HG02884 (cell line): ENCODE measurements at regions not wholly inside any gene's neighbourhood (a gene's known extent, or its start where the extent isn't known, plus 50 kb on each side); places are given as distances from the start of the nearest gene placed in this dataset.
"Not testable (repeated sequence)": the region's sequence is repeated elsewhere in the genome, so short reads cannot be mapped to it uniquely, and the experiment has no call there.

Experiments used
- ATAC-seq: cut with Tn5 transposase; IDR thresholded peaks from one replicate; pipeline ENCODE4 v1.9.1; 2021; ENCODE audit warnings: mild to moderate bottlenecking, moderate library complexity; ENCODE audit not compliant: unreplicated experiment

DNA sequence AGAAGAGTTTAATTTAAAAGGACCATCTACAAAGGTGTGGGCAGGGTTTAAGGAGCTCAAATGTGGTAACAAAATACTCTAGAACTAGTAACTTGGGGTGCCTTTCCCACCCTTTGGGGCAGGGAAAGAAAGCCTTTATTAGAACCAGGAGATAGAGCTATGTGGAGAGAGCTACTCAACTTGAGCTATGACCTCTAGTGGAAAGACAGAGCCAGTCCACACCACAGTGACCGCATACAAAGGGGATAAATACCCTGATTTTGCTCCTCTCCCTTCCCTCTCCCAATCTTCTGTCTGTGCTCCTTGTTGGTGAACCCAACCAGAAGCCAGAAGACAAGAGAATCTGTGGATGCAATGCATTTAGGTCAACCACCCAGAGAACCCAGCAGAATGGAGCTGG lies 54.4 kb upstream of the JAK1 start:
- ATAC-seq = no peak

DNA sequence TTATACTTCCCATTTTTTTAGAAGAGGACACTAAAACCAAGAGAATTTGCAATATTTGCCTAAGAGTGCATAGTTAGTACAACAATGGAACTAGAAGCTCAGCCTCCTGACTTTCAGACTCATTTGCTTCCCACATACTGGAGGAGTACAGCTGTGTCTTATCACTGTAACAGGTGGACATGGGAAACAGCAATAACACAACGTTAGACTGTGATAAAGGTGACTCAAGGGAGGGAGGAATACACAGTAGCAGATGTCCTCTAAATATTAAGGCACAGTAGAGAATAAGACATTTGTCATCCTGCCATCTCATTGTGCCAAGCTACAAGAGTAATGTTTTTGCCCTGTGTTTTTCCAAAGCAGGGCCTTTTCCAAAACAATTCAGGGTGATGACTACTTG lies 55.4 kb upstream of the JAK1 start:
- no peak for ATAC-seq

- no peak for ATAC-seq
Observed at GRCh38 chr1:65022216-65022615, 55.9 kb upstream of the JAK1 start.

- no peak for ATAC-seq
Observed at GRCh38 chr1:65025794-65026193, 59.4 kb upstream of the JAK1 start.

GRCh38 chr1:65026235-65026634 lies 59.9 kb upstream of the JAK1 start:
- no peak for ATAC-seq

DNA sequence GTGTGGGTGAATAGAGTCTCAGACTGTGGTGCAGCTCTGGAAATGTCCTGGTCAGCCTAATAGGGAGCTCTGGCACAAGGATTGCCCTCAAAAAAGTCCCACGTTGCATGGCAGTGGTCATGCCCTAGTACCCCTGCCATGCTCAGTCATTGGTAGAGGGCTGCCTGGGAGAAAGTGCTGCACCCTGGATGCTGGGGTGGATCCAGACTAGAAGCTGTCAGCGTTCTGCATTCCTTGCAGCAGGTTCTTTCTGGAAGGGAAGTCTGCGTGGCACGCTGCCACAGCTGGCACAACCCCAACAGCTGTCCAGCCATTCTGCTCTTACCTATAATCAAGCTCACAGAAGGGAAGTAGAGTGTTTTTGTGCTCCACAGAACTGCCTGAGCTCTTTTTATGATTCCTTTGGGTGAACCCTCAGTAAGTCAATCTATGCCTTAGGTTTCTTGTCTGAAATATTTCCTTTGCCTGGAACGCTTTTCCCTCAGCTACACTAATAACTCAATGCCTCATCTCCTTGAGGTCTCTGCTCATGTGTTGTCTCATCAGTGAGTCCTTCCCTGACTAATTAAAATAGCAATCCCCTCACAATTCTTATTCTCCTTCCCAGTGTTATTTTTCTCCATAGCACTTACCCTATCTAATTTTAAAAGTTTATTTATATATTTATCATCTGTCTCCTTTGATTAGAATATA lies 61.5 kb upstream of the JAK1 start:
- ATAC-seq = no peak

DNA sequence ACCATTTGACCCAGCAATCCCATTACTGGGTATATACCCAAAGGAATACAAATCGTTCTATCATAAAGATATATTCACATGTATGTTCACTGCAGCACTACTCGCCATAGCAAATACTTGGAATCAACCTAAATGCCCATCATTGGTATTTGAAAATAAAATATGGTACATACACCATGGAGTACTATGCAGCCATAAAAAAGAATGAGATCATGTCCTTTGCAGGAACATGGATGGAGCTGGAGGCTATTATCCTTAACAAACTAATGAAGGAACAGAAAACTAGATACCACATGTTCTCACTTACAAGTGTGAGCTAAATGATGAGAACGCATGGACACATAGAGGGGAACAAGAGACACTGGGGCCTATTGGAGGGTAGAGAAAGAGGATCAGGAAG lies 63.1 kb upstream of the JAK1 start:
- not testable (repeated sequence) for ATAC-seq

DNA sequence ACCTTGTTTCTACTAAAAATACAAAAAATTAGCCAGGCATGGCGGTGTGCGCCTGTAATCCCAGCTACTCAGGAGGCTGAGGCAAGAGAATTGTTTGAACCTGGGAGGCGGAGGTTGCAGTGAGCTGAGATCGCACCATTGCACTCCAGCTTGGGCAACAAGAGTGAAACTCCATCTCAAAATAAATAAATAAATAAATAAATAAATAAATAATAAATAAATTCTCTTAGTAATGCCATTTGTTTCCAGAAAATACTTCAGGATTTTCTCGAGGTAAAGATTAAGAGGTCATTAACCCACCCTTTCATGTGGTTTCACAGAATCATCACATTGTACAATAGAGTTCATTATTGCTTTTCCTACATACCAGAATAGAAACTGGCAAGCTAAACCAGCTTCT lies 68.5 kb upstream of the JAK1 start:
- ATAC-seq = not testable (repeated sequence)

DNA sequence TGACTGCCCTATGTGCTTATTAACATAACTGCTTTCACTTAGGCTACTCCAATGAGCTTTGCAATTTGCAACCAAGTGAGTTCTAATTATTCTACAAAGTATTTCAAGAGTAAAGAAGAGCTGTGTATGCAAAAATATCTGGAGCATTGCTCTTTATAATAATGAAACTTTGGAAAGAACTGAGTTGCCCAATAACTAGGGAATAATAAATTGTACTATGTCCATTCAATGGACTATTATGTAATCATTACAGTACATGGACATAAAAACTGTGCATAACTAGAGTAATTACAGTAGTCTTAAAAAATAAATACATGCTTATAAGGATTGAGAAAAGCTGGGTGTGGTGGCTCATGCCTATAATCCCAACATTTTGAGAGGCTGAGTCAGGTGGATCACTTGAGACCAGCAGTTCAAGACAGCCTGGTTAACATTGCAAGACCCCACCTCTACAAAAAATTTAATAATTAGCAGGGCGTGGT lies 70.3 kb upstream of the JAK1 start:
- ATAC-seq = no peak

DNA sequence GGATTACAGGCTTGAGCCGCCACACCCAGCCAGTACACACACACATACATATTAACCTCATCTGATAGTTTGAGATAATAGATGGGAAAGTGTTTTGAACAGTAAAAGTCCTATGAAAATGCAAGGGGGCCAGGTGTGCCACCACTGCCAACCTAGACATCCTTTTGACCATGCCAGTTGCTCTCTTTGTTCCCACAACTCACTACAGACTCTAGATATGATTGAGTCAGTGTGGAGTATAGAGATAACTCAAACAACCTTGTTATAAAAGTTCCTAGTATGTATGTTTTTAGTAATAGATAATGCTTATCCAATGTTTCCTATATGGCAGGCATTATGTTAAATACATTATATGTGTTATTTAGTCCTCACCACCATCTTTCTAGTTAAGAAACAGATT lies 72.7 kb upstream of the JAK1 start:
- ATAC-seq = no peak

DNA sequence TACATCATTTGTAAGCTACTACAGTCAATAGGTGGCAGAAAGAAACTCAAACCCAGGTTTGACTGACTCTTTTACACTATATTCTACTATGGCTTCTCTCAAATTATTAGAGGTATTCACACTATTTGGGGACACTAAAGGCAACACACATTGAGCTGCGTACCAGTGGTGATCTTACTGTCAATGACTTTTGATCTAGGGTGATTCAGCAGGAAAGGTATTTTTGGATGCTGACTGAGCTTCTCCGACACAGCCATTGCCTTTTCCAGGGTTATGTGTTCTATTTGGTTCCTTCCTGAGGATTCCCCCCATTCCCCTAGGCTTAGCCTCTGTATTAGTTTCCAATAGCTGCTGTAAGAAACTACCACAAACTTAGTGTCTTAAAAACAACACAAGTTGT lies 73.2 kb upstream of the JAK1 start:
- no peak for ATAC-seq

- ATAC-seq = no peak
Observed at GRCh38 chr1:65042467-65042866, 76.1 kb upstream of the JAK1 start.

- no peak for ATAC-seq
Observed at GRCh38 chr1:65044411-65044810, 78.1 kb upstream of the JAK1 start.

- no peak for ATAC-seq
Observed at GRCh38 chr1:65045022-65045817, 78.9 kb upstream of the JAK1 start.

GRCh38 chr1:65048335-65048734 lies 82.0 kb upstream of the JAK1 start:
- ATAC-seq = no peak

GRCh38 chr1:65049941-65050713 lies 83.8 kb upstream of the JAK1 start:
- ATAC-seq = no peak

GRCh38 chr1:65050735-65051134 lies 84.4 kb upstream of the JAK1 start:
- ATAC-seq = no peak

DNA sequence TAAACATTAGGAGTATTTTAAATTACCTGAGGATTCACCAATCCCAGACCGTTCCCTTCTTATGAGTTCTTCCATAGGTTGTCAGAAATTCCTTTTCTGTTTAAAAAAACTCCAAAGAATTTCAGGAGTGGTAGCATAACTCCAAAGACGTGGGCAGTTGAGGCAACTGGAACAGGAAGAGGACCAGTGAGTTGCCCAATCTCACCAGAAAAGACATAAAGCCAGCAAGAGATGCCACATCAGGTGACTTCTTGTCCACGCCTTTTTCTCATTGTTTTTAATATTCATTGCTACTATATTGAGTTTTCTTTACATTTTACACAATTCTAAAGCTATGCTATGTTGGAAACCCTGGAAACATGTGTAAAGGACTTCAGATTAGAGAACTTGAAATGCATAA lies 88.1 kb upstream of the JAK1 start:
- no peak for ATAC-seq

GRCh38 chr1:65055747-65056146 lies 89.4 kb upstream of the JAK1 start:
- ATAC-seq = no peak

DNA sequence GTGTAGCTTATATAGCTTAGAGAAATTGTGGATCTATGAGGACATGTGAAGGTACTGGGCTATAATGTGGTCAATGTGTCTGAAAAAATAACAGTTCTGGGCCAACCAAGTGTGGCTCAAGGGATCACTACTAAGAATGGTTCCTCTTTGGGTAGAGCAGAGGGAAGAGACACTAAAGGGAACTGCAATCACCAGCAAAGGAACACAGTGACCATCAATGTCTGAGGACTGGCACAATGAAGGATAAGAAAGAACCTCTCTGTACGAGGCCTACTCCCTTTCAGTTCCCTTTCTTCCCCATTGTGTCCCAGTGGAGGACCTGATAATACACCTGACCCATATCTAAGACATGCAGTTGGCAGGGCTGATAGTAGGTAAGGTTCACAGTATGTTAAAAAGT lies 89.9 kb upstream of the JAK1 start:
- no peak for ATAC-seq

DNA sequence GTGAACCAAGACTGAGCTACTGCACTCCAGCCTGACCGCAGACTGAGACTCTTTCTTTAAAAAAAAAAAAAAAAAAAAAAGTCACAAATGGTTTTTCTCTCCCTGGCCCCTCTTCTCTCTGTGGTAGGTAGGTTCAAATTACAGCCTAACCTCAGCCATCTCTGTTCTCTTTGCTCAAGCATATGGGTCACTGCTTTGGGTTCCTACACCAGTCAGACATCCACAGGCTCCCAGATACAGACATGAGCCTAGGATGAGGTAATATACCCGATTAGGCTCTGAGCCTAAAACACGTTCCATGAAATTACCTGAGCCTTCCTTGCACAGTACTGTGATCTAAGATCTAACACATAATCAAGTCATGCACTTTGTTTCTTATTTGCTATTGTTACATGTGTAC lies 90.5 kb upstream of the JAK1 start:
- no peak for ATAC-seq
